Activated CD4-positive, alpha-beta T cell treated with anti-CD3 and anti-CD28 coated beads, Interleukin-2, amount 50 U/mL, for 24 hours (primary cell): ENCODE measurements at regions not wholly inside any gene's neighbourhood (a gene's known extent, or its start where the extent isn't known, plus 50 kb on each side); places are given as distances from the start of the nearest gene placed in this dataset.
A peak's percentile ranks its signal among the peaks of the same experiment; 100 is the strongest.

ENCODE experiments used
- DNase-seq, 2 donors: peaks; one replicate each; pipeline ENCODE4 v3.0.0-alpha.2; 2020; ENCODE audit warnings: low read depth in 1 of 2, low spot score in 1 of 2

GRCh38 chr2:62305421-62306176, 109.7 kb downstream of the B3GNT2 start:
- DNase-seq: peak; percentile 36 to 81

GRCh38 chr2:62304429-62305417, 108.8 kb downstream of the B3GNT2 start:
- DNase-seq: peak in 1 of 2 donors; percentile 22

- no peak for DNase-seq
These were observed 107.9 kb downstream of the B3GNT2 start for GRCh38 chr2:62303788-62304187.

- DNase-seq: no peak
These were observed 106.9 kb downstream of the B3GNT2 start for GRCh38 chr2:62302631-62303435.

GRCh38 chr2:62300925-62301324, 105.0 kb downstream of the B3GNT2 start:
- DNase-seq: no peak

- no peak for DNase-seq
These were observed 101.7 kb downstream of the B3GNT2 start for GRCh38 chr2:62297624-62298010.

- no peak for DNase-seq
These were observed 101.1 kb downstream of the B3GNT2 start for GRCh38 chr2:62296832-62297623.

- no peak for DNase-seq
These were observed 100.3 kb downstream of the B3GNT2 start for GRCh38 chr2:62296034-62296831.

- DNase-seq: no peak
These were observed 97.8 kb downstream of the B3GNT2 start for GRCh38 chr2:62293490-62294271.

GRCh38 chr2:62293151-62293489, 97.2 kb downstream of the B3GNT2 start:
- no peak for DNase-seq

GRCh38 chr2:62292190-62292589, 96.3 kb downstream of the B3GNT2 start:
- no peak for DNase-seq

GRCh38 chr2:62291517-62292137, 95.7 kb downstream of the B3GNT2 start:
- DNase-seq: no peak

- no peak for DNase-seq
These were observed 95.1 kb downstream of the B3GNT2 start for GRCh38 chr2:62291052-62291451.

- DNase-seq: no peak
These were observed 92.3 kb downstream of the B3GNT2 start for GRCh38 chr2:62287899-62288880.

- DNase-seq: no peak
These were observed 91.4 kb downstream of the B3GNT2 start for GRCh38 chr2:62287282-62287681.

- DNase-seq: no peak
These were observed 90.3 kb downstream of the B3GNT2 start for GRCh38 chr2:62286089-62286785.

- DNase-seq: no peak
These were observed 89.1 kb downstream of the B3GNT2 start for GRCh38 chr2:62284980-62285379.
